NCI-H2107 (cell line): ENCODE measurements at regions not wholly inside any gene's neighbourhood (a gene's known extent, or its start where the extent isn't known, plus 50 kb on each side); places are given as distances from the start of the nearest gene placed in this dataset.

ENCODE experiments used
- DNase-seq: peaks from one replicate; lab custom pipeline; 2025; lab: John Stamatoyannopoulos, UW

- no peak for DNase-seq
Measured at GRCh38 chr1:106555571-106555970, 500.9 kb upstream of the PRMT6 start.

GRCh38 chr1:106564192-106564591 is 492.3 kb upstream of the PRMT6 start:
- DNase-seq: no peak

GRCh38 chr1:106568201-106568974 is 488.1 kb upstream of the PRMT6 start:
- DNase-seq: no peak

- DNase-seq: no peak
Measured at GRCh38 chr1:106571109-106571508, 485.4 kb upstream of the PRMT6 start.

- DNase-seq: no peak
Measured at GRCh38 chr1:106584107-106584506, 472.4 kb upstream of the PRMT6 start.

GRCh38 chr1:106584676-106585075 is 471.8 kb upstream of the PRMT6 start:
- DNase-seq: no peak

GRCh38 chr1:106600626-106601025 is 455.8 kb upstream of the PRMT6 start:
- DNase-seq: no peak

GRCh38 chr1:106603616-106604015 is 452.9 kb upstream of the PRMT6 start:
- no peak for DNase-seq

GRCh38 chr1:106608841-106609240 is 447.6 kb upstream of the PRMT6 start:
- DNase-seq: no peak

GRCh38 chr1:106613068-106613467 is 443.4 kb upstream of the PRMT6 start:
- DNase-seq: no peak

GRCh38 chr1:106613861-106614260 is 442.6 kb upstream of the PRMT6 start:
- no peak for DNase-seq

GRCh38 chr1:106615473-106615872 is 441.0 kb upstream of the PRMT6 start:
- DNase-seq: no peak

- DNase-seq: no peak
Measured at GRCh38 chr1:106619080-106619826, 437.2 kb upstream of the PRMT6 start.

- no peak for DNase-seq
Measured at GRCh38 chr1:106619827-106620134, 436.7 kb upstream of the PRMT6 start.

- no peak for DNase-seq
Measured at GRCh38 chr1:106620521-106620954, 435.9 kb upstream of the PRMT6 start.

- no peak for DNase-seq
Measured at GRCh38 chr1:106621853-106622252, 434.6 kb upstream of the PRMT6 start.

GRCh38 chr1:106637566-106637965 is 418.9 kb upstream of the PRMT6 start:
- DNase-seq: no peak

GRCh38 chr1:106646261-106646784 is 410.2 kb upstream of the PRMT6 start:
- DNase-seq: no peak

- DNase-seq: no peak
Measured at GRCh38 chr1:106646816-106647215, 409.7 kb upstream of the PRMT6 start.

- no peak for DNase-seq
Measured at GRCh38 chr1:106651028-106651762, 405.3 kb upstream of the PRMT6 start.

- no peak for DNase-seq
Measured at GRCh38 chr1:106659490-106660244, 396.8 kb upstream of the PRMT6 start.

GRCh38 chr1:106675558-106675957 is 380.9 kb upstream of the PRMT6 start:
- DNase-seq: no peak
